GM12874 (cell line): ENCODE measurements at regions not wholly inside any gene's neighbourhood (a gene's known extent, or its start where the extent isn't known, plus 50 kb on each side); places are given as distances from the start of the nearest gene placed in this dataset.

Experiments
- CTCF ChIP-seq: IDR thresholded peaks from 2 replicates; pipeline ENCODE4 v1.5.1; 2011; ENCODE audit warnings: low read depth, mild to moderate bottlenecking, control low read depth, low read length, moderate library complexity; ENCODE audit not compliant: insufficient read depth

- TF ChIP-seq CTCF = no peak
Measured at GRCh38 chr4:79213702-79214101, 112.2 kb downstream of the NAA11 start.

GRCh38 chr4:79213010-79213409, 112.9 kb downstream of the NAA11 start:
- TF ChIP-seq CTCF = no peak

- TF ChIP-seq CTCF = no peak
Measured at GRCh38 chr4:79212311-79212710, 113.5 kb downstream of the NAA11 start.

GRCh38 chr4:79211490-79211889, 114.4 kb downstream of the NAA11 start:
- TF ChIP-seq CTCF = no peak

- TF ChIP-seq CTCF = no peak
Measured at GRCh38 chr4:79210636-79211049, 115.2 kb downstream of the NAA11 start.

GRCh38 chr4:79209822-79210635, 115.8 kb downstream of the NAA11 start:
- TF ChIP-seq CTCF = no peak

- TF ChIP-seq CTCF = no peak
Measured at GRCh38 chr4:79209081-79209480, 116.8 kb downstream of the NAA11 start.
